SK-N-SH (cell line): ENCODE measurements at regions not wholly inside any gene's neighbourhood (a gene's known extent, or its start where the extent isn't known, plus 50 kb on each side); places are given as distances from the start of the nearest gene placed in this dataset.

ENCODE experiments used
- CTCF ChIA-PET: fragments of 300-600, 350-600 bp; formaldehyde crosslinking; extraction: SDS; loops from one replicate; lab custom pipeline; 2021; lab: Yijun Ruan, JAX
- POLR2A ChIA-PET: fragments of 350-600 bp; sonication (Branson Sonifier 250); formaldehyde crosslinking; extraction: SDS; loops from one replicate; lab custom pipeline; 2020; ENCODE audit warnings: antibody characterized with exemption, inconsistent platforms; lab: Yijun Ruan, JAX
- DNase-seq: peaks from one replicate; pipeline ENCODE4 v3.0.0; 2012
- H2AFZ ChIP-seq: fragments of 200-600 bp; sonication (generic); 2 replicates; pipeline ENCODE4 v1.8.1; 2016; ENCODE audit warnings: antibody characterized with exemption, mild to moderate bottlenecking, low read depth
- H3F3A ChIP-seq: fragments of 200-600 bp; sonication (generic); replicated peaks from 2 replicates; pipeline ENCODE3; 2016; ENCODE audit warnings: antibody characterized with exemption, mild to moderate bottlenecking; ENCODE audit not compliant: insufficient read depth
- H3K27ac ChIP-seq, 2 experiments: fragments of 200-500 bp in 1 of 2; fragments of 200-600 bp in 1 of 2; sonication (Bioruptor generic) in 1 of 2; sonication (generic), shearing (Covaris generic) in 1 of 2; 2 replicates each; pipeline versions ENCODE4 v1.5.1 to v1.6.1; 2014 to 2016; ENCODE audit warnings: low read depth in 2 of 2, inconsistent platforms in 1 of 2, low read length in 1 of 2, mild to moderate bottlenecking in 1 of 2, mixed read lengths in 1 of 2
- H3K27me3 ChIP-seq: fragments of 200-600 bp; sonication (generic), shearing (Covaris generic); 2 replicates; pipeline ENCODE4 v1.6.1; 2016; ENCODE audit warnings: mixed run types; ENCODE audit not compliant: insufficient read depth
- H3K36me3 ChIP-seq, 2 experiments: fragments of 200-500 bp in 1 of 2; fragments of 200-600 bp in 1 of 2; sonication (Bioruptor generic) in 1 of 2; sonication (generic) in 1 of 2; replicated peaks in 1 of 2; 2 replicates each; pipeline versions ENCODE3 to v1.5.1; 2014 to 2016; ENCODE audit warnings: low read length in 1 of 2, mild to moderate bottlenecking in 1 of 2; ENCODE audit not compliant: insufficient read depth in 2 of 2, control insufficient read depth in 1 of 2
- H3K4me1 ChIP-seq, 2 experiments: fragments of 200-500 bp in 1 of 2; fragments of 200-600 bp in 1 of 2; sonication (Bioruptor generic) in 1 of 2; sonication (generic), shearing (Covaris generic) in 1 of 2; 2 replicates each; pipeline versions ENCODE4 v1.5.1 to v1.6.1; 2014 to 2016; ENCODE audit warnings: low read depth in 1 of 2, low read length in 1 of 2, mixed run types in 1 of 2; ENCODE audit not compliant: insufficient read depth in 2 of 2, control insufficient read depth in 1 of 2
- H3K4me2 ChIP-seq: fragments of 200-600 bp; sonication (generic), shearing (Covaris generic); 2 replicates; pipeline ENCODE4 v1.6.1; 2017; ENCODE audit warnings: mixed run types
- H3K4me3 ChIP-seq, 2 experiments: fragments of 200-500 bp in 1 of 2; fragments of 200-600 bp in 1 of 2; sonication (Bioruptor generic) in 1 of 2; sonication (generic), shearing (Covaris generic) in 1 of 2; 2 replicates each; pipeline versions ENCODE4 v1.5.1 to v1.8.1; 2014 to 2016; ENCODE audit warnings: low read depth in 2 of 2, inconsistent platforms in 1 of 2, low read length in 1 of 2, mild to moderate bottlenecking in 1 of 2, mixed read lengths in 1 of 2, moderate library complexity in 1 of 2
- H3K79me2 ChIP-seq: fragments of 200-600 bp; sonication (generic); 2 replicates; pipeline ENCODE4 v1.8.1; 2017; ENCODE audit warnings: mild to moderate bottlenecking; ENCODE audit not compliant: insufficient read depth
- H3K9ac ChIP-seq: fragments of 200-600 bp; sonication (generic); 2 replicates; pipeline ENCODE4 v1.6.1; 2017; ENCODE audit warnings: mixed run types
- H3K9me2 ChIP-seq: fragments of 200-600 bp; sonication (generic); 2 replicates; pipeline ENCODE4 v1.6.1; 2017; ENCODE audit warnings: mixed run types
- H3K9me3 ChIP-seq: fragments of 200-600 bp; sonication (generic); 2 replicates; pipeline ENCODE4 v1.6.1; 2017; ENCODE audit warnings: mixed run types, mild to moderate bottlenecking, moderate library complexity
- H4K20me1 ChIP-seq: fragments of 200-600 bp; sonication (generic); 2 replicates; pipeline ENCODE4 v1.6.1; 2017; ENCODE audit warnings: mild to moderate bottlenecking, mixed run types; ENCODE audit not compliant: insufficient read depth
- ELF1 ChIP-seq: IDR thresholded peaks from 2 replicates; pipeline ENCODE4 v1.4.0; 2012
- EP300 ChIP-seq, 2 experiments: IDR thresholded peaks; 2 replicates each; pipeline versions ENCODE4 v1.4.0 to v1.6.1; 2012; ENCODE audit warnings: borderline replicate concordance in 1 of 2, low read depth in 1 of 2, low read length in 1 of 2
- FOSL2 ChIP-seq: IDR thresholded peaks from 2 replicates; pipeline ENCODE4 v1.4.0; 2012; ENCODE audit warnings: low read depth, mild to moderate bottlenecking, moderate library complexity, borderline replicate concordance
- GATA2 ChIP-seq: sonication (generic); formaldehyde crosslinking; IDR thresholded peaks from 2 replicates; pipeline ENCODE4 v1.5.0; 2020; ENCODE audit warnings: mild to moderate bottlenecking, missing genetic modification reagents
- IRF3 ChIP-seq: fragments of 150-350 bp; IDR thresholded peaks from 2 replicates; pipeline ENCODE4 v1.6.1; 2016; ENCODE audit warnings: mild to moderate bottlenecking, low read depth, low read length
- MEF2A ChIP-seq: IDR thresholded peaks from 2 replicates; pipeline ENCODE4 v1.4.0; 2012; ENCODE audit warnings: low read depth, borderline replicate concordance
- MXI1 ChIP-seq: IDR thresholded peaks from 2 replicates; pipeline ENCODE4 v1.6.1; 2012; ENCODE audit warnings: mild to moderate bottlenecking, low read depth, low read length, improper control_type of control experiment
- NFIC ChIP-seq: IDR thresholded peaks from 2 replicates; pipeline ENCODE4 v1.4.0; 2012; ENCODE audit warnings: borderline replicate concordance
- PBX3 ChIP-seq: IDR thresholded peaks from 2 replicates; pipeline ENCODE4; 2012
- POLR2AphosphoS5 ChIP-seq: IDR thresholded peaks from 2 replicates; pipeline ENCODE4 v1.6.1; 2012; ENCODE audit warnings: low read depth, low read length
- RAD21 ChIP-seq: IDR thresholded peaks from 2 replicates; pipeline ENCODE4 v1.6.1; 2012; ENCODE audit warnings: mild to moderate bottlenecking, low read length
- SIN3A ChIP-seq: IDR thresholded peaks from 2 replicates; pipeline ENCODE4 v1.6.1; 2012; ENCODE audit warnings: low read depth, mild to moderate bottlenecking, low read length, moderate library complexity, borderline replicate concordance
- SMC3 ChIP-seq: IDR thresholded peaks from 2 replicates; pipeline ENCODE4 v1.6.1; 2012; ENCODE audit warnings: low read depth, low read length, improper control_type of control experiment
- TAF1 ChIP-seq: IDR thresholded peaks from 2 replicates; pipeline ENCODE4 v1.6.1; 2012; ENCODE audit warnings: low read depth, mild to moderate bottlenecking, low read length, moderate library complexity, borderline replicate concordance
- YY1 ChIP-seq: IDR thresholded peaks from 2 replicates; pipeline ENCODE4 v1.4.0; 2012; ENCODE audit warnings: low read depth, mild to moderate bottlenecking
- WGBS: methylation state at CpG from one replicate; pipeline ENCODE4 v1.1.6; 2017; ENCODE audit warnings: low lambda C conversion rate; 5-methylcytosine and 5-hydroxymethylcytosine counted together
- TF ChIP-seq, protein P1 (sequence below): IDR thresholded peaks from 2 replicates; pipeline ENCODE4 v1.6.1; 2012; ENCODE audit warnings: mild to moderate bottlenecking, low read depth, low read length, moderate library complexity

- 83% methylated on average over 16 of the region's 16 CpGs for WGBS
- no peak overlapping the region for H3K9ac ChIP-seq
- DNase-seq, result no peak
- H3F3A ChIP-seq, result no peaks in the 10 kb centered on the region
- H3K9me2 ChIP-seq, result no peaks in the 10 kb centered on the region
- TF ChIP-seq ELF1 (no peak), RAD21 (no peak), SMC3 (no peak), YY1 (no peak), NFIC (no peak), MXI1 (no peak), IRF3 (no peak), GATA2 (CRISPR knock-in tag) (no peak), TAF1 (no peak), PBX3 (no peak), EP300 (IDR thresholded peaks at IDR 0.05; ENCODE audit: borderline replicate concordance in 1 of 2, low read depth in 1 of 2, low read length in 1 of 2) (no peak), POLR2AphosphoS5 (no peak), SIN3A (no peak), MEF2A (no peak), FOSL2 (no peak)
- TF ChIP-seq, protein P1, sequence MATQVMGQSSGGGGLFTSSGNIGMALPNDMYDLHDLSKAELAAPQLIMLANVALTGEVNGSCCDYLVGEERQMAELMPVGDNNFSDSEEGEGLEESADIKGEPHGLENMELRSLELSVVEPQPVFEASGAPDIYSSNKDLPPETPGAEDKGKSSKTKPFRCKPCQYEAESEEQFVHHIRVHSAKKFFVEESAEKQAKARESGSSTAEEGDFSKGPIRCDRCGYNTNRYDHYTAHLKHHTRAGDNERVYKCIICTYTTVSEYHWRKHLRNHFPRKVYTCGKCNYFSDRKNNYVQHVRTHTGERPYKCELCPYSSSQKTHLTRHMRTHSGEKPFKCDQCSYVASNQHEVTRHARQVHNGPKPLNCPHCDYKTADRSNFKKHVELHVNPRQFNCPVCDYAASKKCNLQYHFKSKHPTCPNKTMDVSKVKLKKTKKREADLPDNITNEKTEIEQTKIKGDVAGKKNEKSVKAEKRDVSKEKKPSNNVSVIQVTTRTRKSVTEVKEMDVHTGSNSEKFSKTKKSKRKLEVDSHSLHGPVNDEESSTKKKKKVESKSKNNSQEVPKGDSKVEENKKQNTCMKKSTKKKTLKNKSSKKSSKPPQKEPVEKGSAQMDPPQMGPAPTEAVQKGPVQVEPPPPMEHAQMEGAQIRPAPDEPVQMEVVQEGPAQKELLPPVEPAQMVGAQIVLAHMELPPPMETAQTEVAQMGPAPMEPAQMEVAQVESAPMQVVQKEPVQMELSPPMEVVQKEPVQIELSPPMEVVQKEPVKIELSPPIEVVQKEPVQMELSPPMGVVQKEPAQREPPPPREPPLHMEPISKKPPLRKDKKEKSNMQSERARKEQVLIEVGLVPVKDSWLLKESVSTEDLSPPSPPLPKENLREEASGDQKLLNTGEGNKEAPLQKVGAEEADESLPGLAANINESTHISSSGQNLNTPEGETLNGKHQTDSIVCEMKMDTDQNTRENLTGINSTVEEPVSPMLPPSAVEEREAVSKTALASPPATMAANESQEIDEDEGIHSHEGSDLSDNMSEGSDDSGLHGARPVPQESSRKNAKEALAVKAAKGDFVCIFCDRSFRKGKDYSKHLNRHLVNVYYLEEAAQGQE, result no peak
- ChIA-PET CTCF (interaction anchor here (1.0 to 8.3 kb wide), 2 partner anchors 12 to 445 kb away, joined by 4 to 52 read pairs; no protein-coding TSS in a partner anchor), POLR2A (no interaction called here)
- no peak overlapping the region for H3K27ac ChIP-seq
- H3K79me2 ChIP-seq, result no peaks in the 10 kb centered on the region
- H3K4me3 ChIP-seq, result no peak overlapping the region
- no peaks in the 10 kb centered on the region for H3K27me3 ChIP-seq
- no peaks in the 10 kb centered on the region for H3K9me3 ChIP-seq
- no peaks in the 10 kb centered on the region for H3K36me3 ChIP-seq
- peaks cover 0 to 8% of the 10 kb centered on the region in 2 experiments; a peak in 1 of 4 replicates for H3K4me1 ChIP-seq
- no peak overlapping the region for H2AFZ ChIP-seq
- no peak overlapping the region for H3K4me2 ChIP-seq
- H4K20me1 ChIP-seq, result no peaks in the 10 kb centered on the region
Measured at GRCh38 chr20:58099291-58099935, 129.0 kb downstream of the ANKRD60 start.
